ENCODE measurements at regions not wholly inside any gene's neighbourhood (a gene's known extent, or its start where the extent isn't known, plus 50 kb on each side); places are given as distances from the start of the nearest gene placed in this dataset.

DNA sequence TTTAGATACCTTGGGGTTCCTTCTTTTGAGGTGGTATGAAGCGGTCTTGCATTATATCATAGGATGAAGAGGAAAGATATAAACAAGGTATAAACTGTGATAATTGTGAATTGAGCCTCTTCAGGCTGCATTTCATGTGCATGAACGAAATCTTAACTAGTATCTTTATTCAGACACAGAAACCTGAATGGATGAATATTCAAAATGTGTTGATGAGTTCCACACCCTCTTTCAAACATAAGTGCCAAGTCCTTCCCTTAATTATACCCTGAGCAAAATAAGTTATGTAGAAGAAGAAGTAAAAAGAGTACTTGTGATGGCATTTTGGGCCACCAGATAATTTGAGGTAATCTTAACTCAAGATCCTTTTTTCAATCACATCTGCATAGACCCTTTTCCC is 103.1 kb upstream of the CFAP20DC start:
- Mint-ChIP-seq H3K36me3 (ENCODE audit: insufficient read depth) (peaks cover 2% of the 10 kb centered on the region), H3K4me3 (ENCODE audit: low read depth) (no peak overlapping the region), H3K9me3 (ENCODE audit: low read depth) (peaks cover 13% of the 10 kb centered on the region), H3K4me1 (ENCODE audit: low read depth) (no peaks in the 10 kb centered on the region), H3K27me3 (no peaks in the 10 kb centered on the region), H3K27ac (no peak overlapping the region)
- TF ChIP-seq, protein P1, sequence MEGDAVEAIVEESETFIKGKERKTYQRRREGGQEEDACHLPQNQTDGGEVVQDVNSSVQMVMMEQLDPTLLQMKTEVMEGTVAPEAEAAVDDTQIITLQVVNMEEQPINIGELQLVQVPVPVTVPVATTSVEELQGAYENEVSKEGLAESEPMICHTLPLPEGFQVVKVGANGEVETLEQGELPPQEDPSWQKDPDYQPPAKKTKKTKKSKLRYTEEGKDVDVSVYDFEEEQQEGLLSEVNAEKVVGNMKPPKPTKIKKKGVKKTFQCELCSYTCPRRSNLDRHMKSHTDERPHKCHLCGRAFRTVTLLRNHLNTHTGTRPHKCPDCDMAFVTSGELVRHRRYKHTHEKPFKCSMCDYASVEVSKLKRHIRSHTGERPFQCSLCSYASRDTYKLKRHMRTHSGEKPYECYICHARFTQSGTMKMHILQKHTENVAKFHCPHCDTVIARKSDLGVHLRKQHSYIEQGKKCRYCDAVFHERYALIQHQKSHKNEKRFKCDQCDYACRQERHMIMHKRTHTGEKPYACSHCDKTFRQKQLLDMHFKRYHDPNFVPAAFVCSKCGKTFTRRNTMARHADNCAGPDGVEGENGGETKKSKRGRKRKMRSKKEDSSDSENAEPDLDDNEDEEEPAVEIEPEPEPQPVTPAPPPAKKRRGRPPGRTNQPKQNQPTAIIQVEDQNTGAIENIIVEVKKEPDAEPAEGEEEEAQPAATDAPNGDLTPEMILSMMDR (IDR thresholded peaks at IDR 0.05; ENCODE audit: unreplicated experiment) = no peak
- DNase-seq (ENCODE audit: low spot score, unreplicated experiment) = no peak

DNA sequence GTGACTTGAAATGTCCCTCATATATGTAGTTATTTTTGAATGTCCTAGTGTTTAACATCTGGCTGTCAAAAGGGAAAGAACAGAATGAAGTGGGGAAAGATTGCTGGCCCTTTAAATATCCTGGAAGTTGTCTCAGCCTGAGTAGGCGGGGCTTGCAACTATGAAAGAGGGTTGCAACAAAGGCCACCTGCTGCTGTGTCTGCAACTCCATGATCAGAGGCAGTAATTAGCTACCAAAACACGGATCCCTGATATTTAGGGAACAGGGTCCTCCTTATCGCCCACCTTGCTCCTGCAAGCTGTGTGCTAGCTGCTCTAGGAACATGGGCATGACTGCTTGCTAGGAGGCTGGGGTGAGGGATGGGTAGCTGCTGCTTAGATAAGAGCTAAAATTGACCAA is 100.2 kb upstream of the CFAP20DC start:
- DNase-seq (ENCODE audit: low spot score, unreplicated experiment) = no peak
- no peaks in the 10 kb centered on the region for H3K4me1 Mint-ChIP-seq (ENCODE audit: low read depth)
- H3K36me3 Mint-ChIP-seq (ENCODE audit: insufficient read depth) = peaks cover 2% of the 10 kb centered on the region
- peaks cover 17% of the 10 kb centered on the region for H3K9me3 Mint-ChIP-seq (ENCODE audit: low read depth)
- H3K4me3 Mint-ChIP-seq (ENCODE audit: low read depth) = no peak overlapping the region
- TF ChIP-seq, protein P1 (IDR thresholded peaks at IDR 0.05; ENCODE audit: unreplicated experiment) = no peak
- no peak overlapping the region for H3K27ac Mint-ChIP-seq
- H3K27me3 Mint-ChIP-seq = no peaks in the 10 kb centered on the region

DNA sequence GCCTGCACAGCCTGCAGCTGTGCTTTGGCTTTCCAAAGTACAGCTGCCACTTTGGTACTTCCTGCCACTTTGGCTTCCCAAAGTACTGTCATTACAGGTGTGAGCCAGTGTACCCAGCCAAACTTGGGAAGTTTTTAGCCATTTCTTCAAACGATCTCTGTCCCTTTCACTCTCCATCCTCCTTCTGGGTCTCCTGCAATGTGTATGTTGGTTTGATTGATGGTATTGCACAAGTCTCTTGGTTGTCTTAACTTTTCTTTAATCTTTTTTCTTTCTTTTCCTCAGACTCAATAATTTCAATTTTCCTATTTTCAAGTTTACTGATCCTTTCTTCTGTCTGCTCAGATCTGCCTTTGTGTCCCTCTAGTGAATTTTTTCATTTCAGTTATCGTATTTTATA is 99.3 kb upstream of the CFAP20DC start:
- no peak for DNase-seq (ENCODE audit: low spot score, unreplicated experiment)
- peaks cover 17% of the 10 kb centered on the region for H3K9me3 Mint-ChIP-seq (ENCODE audit: low read depth)
- H3K4me1 Mint-ChIP-seq (ENCODE audit: low read depth) = no peaks in the 10 kb centered on the region
- no peaks in the 10 kb centered on the region for H3K27me3 Mint-ChIP-seq
- H3K27ac Mint-ChIP-seq = no peak overlapping the region
- peaks cover 2% of the 10 kb centered on the region for H3K36me3 Mint-ChIP-seq (ENCODE audit: insufficient read depth)
- TF ChIP-seq, protein P1 (IDR thresholded peaks at IDR 0.05; ENCODE audit: unreplicated experiment) = no peak
- no peak overlapping the region for H3K4me3 Mint-ChIP-seq (ENCODE audit: low read depth)

DNA sequence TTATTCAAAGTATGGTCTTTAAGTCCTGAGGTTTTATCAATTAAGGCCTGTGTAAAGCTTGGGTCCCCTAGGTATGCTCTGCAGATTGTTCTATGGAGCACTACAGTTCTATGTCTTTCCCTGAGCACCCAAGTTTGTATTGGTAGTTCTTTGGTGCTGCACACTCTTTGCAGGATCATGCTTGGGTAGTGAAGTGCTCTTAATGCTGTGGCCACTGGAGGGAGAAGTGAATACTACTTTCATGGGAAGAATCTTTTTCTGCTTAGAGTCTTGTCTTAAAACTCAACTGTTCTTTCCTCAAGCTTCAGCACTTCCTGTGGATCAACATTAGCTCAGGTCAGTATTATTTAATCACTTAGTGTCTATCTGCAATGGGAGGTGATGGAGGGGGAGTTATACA is 93.6 kb upstream of the CFAP20DC start:
- no peaks in the 10 kb centered on the region for H3K4me1 Mint-ChIP-seq (ENCODE audit: low read depth)
- DNase-seq (ENCODE audit: low spot score, unreplicated experiment) = no peak
- H3K27ac Mint-ChIP-seq = no peak overlapping the region
- no peak overlapping the region for H3K4me3 Mint-ChIP-seq (ENCODE audit: low read depth)
- peaks cover 3% of the 10 kb centered on the region for H3K27me3 Mint-ChIP-seq
- TF ChIP-seq, protein P1 (IDR thresholded peaks at IDR 0.05; ENCODE audit: unreplicated experiment) = no peak
- no peaks in the 10 kb centered on the region for H3K36me3 Mint-ChIP-seq (ENCODE audit: insufficient read depth)
- peaks cover 4% of the 10 kb centered on the region for H3K9me3 Mint-ChIP-seq (ENCODE audit: low read depth)

DNA sequence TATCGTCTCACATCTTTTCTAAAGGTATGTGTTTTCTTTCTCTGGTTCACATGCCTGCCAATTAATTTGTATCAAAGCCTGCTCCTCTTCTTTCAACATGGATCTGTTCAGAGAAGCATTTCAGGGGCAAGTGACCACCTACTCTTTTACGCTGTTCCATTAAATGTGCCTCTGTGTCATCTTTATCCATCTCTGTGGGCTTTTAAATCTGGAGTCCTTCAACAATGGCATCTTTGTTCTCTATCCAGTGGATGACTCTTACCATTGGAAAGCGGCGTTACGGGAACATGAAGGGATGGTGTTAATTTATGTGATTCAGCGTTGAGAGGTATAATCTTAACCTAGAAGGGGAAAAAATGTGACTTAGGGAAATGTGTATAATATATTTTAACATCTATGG is 92.7 kb upstream of the CFAP20DC start:
- Mint-ChIP-seq H3K9me3 (ENCODE audit: low read depth) (peaks cover 4% of the 10 kb centered on the region), H3K4me1 (ENCODE audit: low read depth) (no peaks in the 10 kb centered on the region), H3K36me3 (ENCODE audit: insufficient read depth) (no peaks in the 10 kb centered on the region), H3K4me3 (ENCODE audit: low read depth) (no peak overlapping the region), H3K27ac (no peak overlapping the region), H3K27me3 (peaks cover 3% of the 10 kb centered on the region)
- TF ChIP-seq, protein P1 (IDR thresholded peaks at IDR 0.05; ENCODE audit: unreplicated experiment) = no peak
- DNase-seq (ENCODE audit: low spot score, unreplicated experiment) = no peak

Data from progenitor cell of endocrine pancreas (in vitro differentiated cells).